ENCODE measurements at regions not wholly inside any gene's neighbourhood (a gene's known extent, or its start where the extent isn't known, plus 50 kb on each side); places are given as distances from the start of the nearest gene placed in this dataset.

- 7% methylated on average over 3 of the region's 3 CpGs for WGBS (ENCODE audit: low lambda C conversion rate, missing lambda C conversion rate)
- Histone ChIP-seq H4K20me1 (ENCODE audit: insufficient read depth, poor library complexity, severe bottlenecking) (no peaks in the 10 kb centered on the region), H2AFZ (peak overlapping the region; percentile 70), H3K9me3 (ENCODE audit: low read depth) (no peaks in the 10 kb centered on the region), H3K79me2 (no peaks in the 10 kb centered on the region), H3K27ac (peak overlapping the region; percentile 69), H3K36me3 (replicated peaks; ENCODE audit: insufficient read depth, low read depth) (no peaks in the 10 kb centered on the region), H3K9me2 (replicated peaks; ENCODE audit: insufficient read depth) (no peaks in the 10 kb centered on the region), H3K4me2 (peak overlapping the region; percentile 70), H3K4me1 (ENCODE audit: insufficient read depth) (no peaks in the 10 kb centered on the region), H3K4me3 (peak overlapping the region; percentile 11), H3K27me3 (no peaks in the 10 kb centered on the region)
- DNase-seq (ENCODE audit: low spot score): peak; percentile 77
- TF ChIP-seq EZH2phosphoT487 (IDR thresholded peaks at IDR 0.05; ENCODE audit: low read depth, severe bottlenecking, unreplicated experiment) (no peak), CTCF (IDR thresholded peaks at IDR 0.05; ENCODE audit: poor library complexity) (no peak), EZH2 (IDR thresholded peaks at IDR 0.05; ENCODE audit: borderline replicate concordance) (no peak)
Observed at GRCh38 chr2:104378853-104379374, 475.0 kb upstream of the POU3F3 start.

- DNase-seq (ENCODE audit: low spot score): no peak
- Histone ChIP-seq H3K4me1 (ENCODE audit: insufficient read depth) (no peaks in the 10 kb centered on the region), H3K9me2 (replicated peaks; ENCODE audit: insufficient read depth) (no peaks in the 10 kb centered on the region), H3K4me2 (no peak overlapping the region), H3K27ac (no peak overlapping the region), H4K20me1 (ENCODE audit: insufficient read depth, poor library complexity, severe bottlenecking) (no peaks in the 10 kb centered on the region), H2AFZ (no peak overlapping the region), H3K27me3 (no peaks in the 10 kb centered on the region), H3K36me3 (replicated peaks; ENCODE audit: insufficient read depth, low read depth) (no peaks in the 10 kb centered on the region), H3K79me2 (no peaks in the 10 kb centered on the region), H3K4me3 (no peak overlapping the region), H3K9me3 (ENCODE audit: low read depth) (no peaks in the 10 kb centered on the region)
- TF ChIP-seq CTCF (IDR thresholded peaks at IDR 0.05; ENCODE audit: poor library complexity) (no peak), EZH2 (IDR thresholded peaks at IDR 0.05; ENCODE audit: borderline replicate concordance) (no peak), EZH2phosphoT487 (IDR thresholded peaks at IDR 0.05; ENCODE audit: low read depth, severe bottlenecking, unreplicated experiment) (no peak)
- WGBS (ENCODE audit: low lambda C conversion rate, missing lambda C conversion rate): 87% methylated on average over 5 of the region's 5 CpGs
Observed at GRCh38 chr2:104384961-104385360, 469.0 kb upstream of the POU3F3 start.

- Histone ChIP-seq H2AFZ (no peak overlapping the region), H3K27me3 (no peaks in the 10 kb centered on the region), H3K4me3 (no peak overlapping the region), H3K4me2 (no peak overlapping the region), H3K79me2 (no peaks in the 10 kb centered on the region), H4K20me1 (ENCODE audit: insufficient read depth, poor library complexity, severe bottlenecking) (no peaks in the 10 kb centered on the region), H3K9me2 (replicated peaks; ENCODE audit: insufficient read depth) (no peaks in the 10 kb centered on the region), H3K4me1 (ENCODE audit: insufficient read depth) (no peaks in the 10 kb centered on the region), H3K36me3 (replicated peaks; ENCODE audit: insufficient read depth, low read depth) (no peaks in the 10 kb centered on the region), H3K27ac (no peak overlapping the region), H3K9me3 (ENCODE audit: low read depth) (no peaks in the 10 kb centered on the region)
- 81% methylated on average over 4 of the region's 4 CpGs for WGBS (ENCODE audit: low lambda C conversion rate, missing lambda C conversion rate)
- TF ChIP-seq EZH2 (IDR thresholded peaks at IDR 0.05; ENCODE audit: borderline replicate concordance) (no peak), CTCF (IDR thresholded peaks at IDR 0.05; ENCODE audit: poor library complexity) (no peak), EZH2phosphoT487 (IDR thresholded peaks at IDR 0.05; ENCODE audit: low read depth, severe bottlenecking, unreplicated experiment) (no peak)
- DNase-seq (ENCODE audit: low spot score): no peak
Observed at GRCh38 chr2:104385743-104386142, 468.2 kb upstream of the POU3F3 start.

- Histone ChIP-seq H2AFZ (no peak overlapping the region), H3K27me3 (no peaks in the 10 kb centered on the region), H3K4me2 (no peak overlapping the region)
Observed at GRCh38 chr2:104388296-104388695, 465.6 kb upstream of the POU3F3 start.

More at GRCh38 chr2:104388296-104388695, 465.6 kb upstream of the POU3F3 start:
- TF ChIP-seq CTCF (IDR thresholded peaks at IDR 0.05; ENCODE audit: poor library complexity) (no peak), EZH2phosphoT487 (IDR thresholded peaks at IDR 0.05; ENCODE audit: low read depth, severe bottlenecking, unreplicated experiment) (no peak), EZH2 (IDR thresholded peaks at IDR 0.05; ENCODE audit: borderline replicate concordance) (no peak)
- Histone ChIP-seq H3K4me3 (no peak overlapping the region), H3K27ac (no peak overlapping the region), H3K36me3 (replicated peaks; ENCODE audit: insufficient read depth, low read depth) (no peaks in the 10 kb centered on the region), H4K20me1 (ENCODE audit: insufficient read depth, poor library complexity, severe bottlenecking) (no peaks in the 10 kb centered on the region), H3K9me2 (replicated peaks; ENCODE audit: insufficient read depth) (no peaks in the 10 kb centered on the region), H3K9me3 (ENCODE audit: low read depth) (no peaks in the 10 kb centered on the region), H3K4me1 (ENCODE audit: insufficient read depth) (no peaks in the 10 kb centered on the region), H3K79me2 (no peaks in the 10 kb centered on the region)
- 60% methylated on average over 2 of the region's 2 CpGs for WGBS (ENCODE audit: low lambda C conversion rate, missing lambda C conversion rate)
- DNase-seq (ENCODE audit: low spot score): no peak
